ENCODE measurements at regions not wholly inside any gene's neighbourhood (a gene's known extent, or its start where the extent isn't known, plus 50 kb on each side); places are given as distances from the start of the nearest gene placed in this dataset.

DNA sequence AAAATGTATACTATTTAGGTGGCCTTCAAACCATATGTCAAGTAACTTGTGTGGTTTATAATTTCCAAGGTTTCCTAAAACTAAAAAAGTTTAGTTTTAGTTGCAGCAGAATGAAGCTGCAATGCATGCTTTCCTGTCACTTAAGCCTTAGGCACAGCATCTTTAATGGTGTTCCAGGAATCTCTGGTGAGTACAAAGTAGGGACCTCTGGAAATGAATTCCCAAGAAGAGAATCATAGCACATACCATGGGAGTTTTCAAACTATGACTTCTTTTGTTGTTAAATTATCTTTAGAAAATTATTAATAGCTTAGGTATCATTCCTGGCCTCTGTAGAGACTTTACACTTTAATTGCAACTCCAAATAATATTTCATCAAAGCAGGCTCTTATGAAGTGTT lies 1005.9 kb upstream of the PABPC4L start:
- ATAC-seq, result no peak
- Histone ChIP-seq H3K27me3 (no peaks in the 10 kb centered on the region), H3K4me1 (no peaks in the 10 kb centered on the region), H3K27ac (no peak overlapping the region), H3K36me3 (no peaks in the 10 kb centered on the region), H3K4me3 (no peak overlapping the region), H3K9me3 (no peaks in the 10 kb centered on the region)
- TF ChIP-seq, protein P1, sequence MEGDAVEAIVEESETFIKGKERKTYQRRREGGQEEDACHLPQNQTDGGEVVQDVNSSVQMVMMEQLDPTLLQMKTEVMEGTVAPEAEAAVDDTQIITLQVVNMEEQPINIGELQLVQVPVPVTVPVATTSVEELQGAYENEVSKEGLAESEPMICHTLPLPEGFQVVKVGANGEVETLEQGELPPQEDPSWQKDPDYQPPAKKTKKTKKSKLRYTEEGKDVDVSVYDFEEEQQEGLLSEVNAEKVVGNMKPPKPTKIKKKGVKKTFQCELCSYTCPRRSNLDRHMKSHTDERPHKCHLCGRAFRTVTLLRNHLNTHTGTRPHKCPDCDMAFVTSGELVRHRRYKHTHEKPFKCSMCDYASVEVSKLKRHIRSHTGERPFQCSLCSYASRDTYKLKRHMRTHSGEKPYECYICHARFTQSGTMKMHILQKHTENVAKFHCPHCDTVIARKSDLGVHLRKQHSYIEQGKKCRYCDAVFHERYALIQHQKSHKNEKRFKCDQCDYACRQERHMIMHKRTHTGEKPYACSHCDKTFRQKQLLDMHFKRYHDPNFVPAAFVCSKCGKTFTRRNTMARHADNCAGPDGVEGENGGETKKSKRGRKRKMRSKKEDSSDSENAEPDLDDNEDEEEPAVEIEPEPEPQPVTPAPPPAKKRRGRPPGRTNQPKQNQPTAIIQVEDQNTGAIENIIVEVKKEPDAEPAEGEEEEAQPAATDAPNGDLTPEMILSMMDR (IDR thresholded peaks at IDR 0.05), result no peak
- DNase-seq, result no peak
- intact Hi-C loops (cut with DNase I), result no loop called here

DNA sequence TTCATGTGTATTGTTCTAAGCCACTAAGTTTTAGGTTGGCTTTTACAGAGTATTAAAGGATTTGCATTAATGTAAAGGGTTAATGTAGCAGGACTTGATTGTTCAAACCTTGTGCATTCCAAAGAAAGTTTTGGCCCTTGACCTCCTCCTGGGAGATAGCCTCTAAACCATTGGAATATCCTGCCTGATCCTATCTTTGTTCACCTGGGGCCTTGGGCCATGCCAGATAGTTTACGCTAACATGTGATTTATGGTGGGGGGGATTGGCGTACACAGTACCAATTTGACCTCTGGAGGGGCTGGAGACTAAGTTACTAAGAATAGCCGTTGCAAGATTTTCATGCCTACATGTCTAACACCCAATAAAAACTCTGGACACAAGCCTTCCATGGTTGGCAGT lies 1002.7 kb upstream of the PABPC4L start:
- no peaks in the 10 kb centered on the region for H3K4me1 ChIP-seq
- H3K27ac ChIP-seq, result no peak overlapping the region
- H3K4me3 ChIP-seq, result no peak overlapping the region
- DNase-seq (no peak), ATAC-seq (no peak)
- no peaks in the 10 kb centered on the region for H3K27me3 ChIP-seq
- no peaks in the 10 kb centered on the region for H3K36me3 ChIP-seq
- intact Hi-C loops (cut with DNase I), result no loop called here
- TF ChIP-seq, protein P1 (IDR thresholded peaks at IDR 0.05), result no peak
- no peaks in the 10 kb centered on the region for H3K9me3 ChIP-seq

DNA sequence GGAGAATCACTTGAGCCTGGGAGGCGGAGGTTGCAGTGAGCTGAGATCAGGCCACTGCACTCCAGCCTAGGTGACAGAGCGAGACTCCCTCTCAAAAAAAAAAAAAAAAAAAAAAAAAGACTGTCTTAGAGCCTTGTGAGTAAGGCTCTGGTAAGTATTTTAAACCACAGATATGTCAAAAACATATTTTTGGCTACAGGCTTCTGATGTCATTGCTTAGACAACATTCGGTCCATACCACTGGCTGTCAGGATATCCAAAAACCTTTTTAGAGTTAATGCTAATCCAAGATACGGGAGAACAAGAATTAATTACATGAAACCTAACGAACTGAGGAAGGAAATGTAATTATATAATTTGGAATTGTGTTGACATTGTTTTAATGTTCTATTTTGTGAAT lies 999.5 kb upstream of the PABPC4L start:
- TF ChIP-seq, protein P1 (IDR thresholded peaks at IDR 0.05), result no peak
- DNase-seq (no peak), ATAC-seq (no peak)
- Histone ChIP-seq H3K4me1 (no peaks in the 10 kb centered on the region), H3K27me3 (no peaks in the 10 kb centered on the region), H3K27ac (no peak overlapping the region), H3K4me3 (no peak overlapping the region), H3K9me3 (no peaks in the 10 kb centered on the region), H3K36me3 (no peaks in the 10 kb centered on the region)
- intact Hi-C loops (cut with DNase I), result no loop called here

DNA sequence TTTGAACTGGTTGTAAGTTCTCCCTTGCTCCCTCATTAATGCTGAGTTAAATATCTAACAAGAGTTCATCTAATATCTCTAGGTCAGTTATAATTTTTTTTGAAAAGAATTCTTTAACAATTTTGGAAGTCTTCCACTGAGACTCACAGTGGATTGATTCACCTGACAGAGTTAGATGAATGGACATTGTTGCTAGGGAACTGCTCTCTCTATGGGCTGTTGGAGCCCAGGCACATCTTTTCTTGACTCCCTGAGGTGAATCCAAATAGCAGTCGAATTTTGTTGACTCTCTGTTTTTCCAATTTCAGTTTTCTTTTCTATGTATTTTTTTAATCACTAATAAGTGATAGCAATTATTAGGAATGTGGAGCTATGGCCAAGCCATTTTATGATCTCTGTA lies 996.1 kb upstream of the PABPC4L start:
- DNase-seq, result no peak
- intact Hi-C loops (cut with DNase I), result no loop called here
- Histone ChIP-seq H3K4me3 (no peak overlapping the region), H3K27ac (no peak overlapping the region), H3K4me1 (no peaks in the 10 kb centered on the region), H3K27me3 (no peaks in the 10 kb centered on the region), H3K9me3 (no peaks in the 10 kb centered on the region), H3K36me3 (no peaks in the 10 kb centered on the region)
- no peak for ATAC-seq
- TF ChIP-seq, protein P1 (IDR thresholded peaks at IDR 0.05), result no peak

DNA sequence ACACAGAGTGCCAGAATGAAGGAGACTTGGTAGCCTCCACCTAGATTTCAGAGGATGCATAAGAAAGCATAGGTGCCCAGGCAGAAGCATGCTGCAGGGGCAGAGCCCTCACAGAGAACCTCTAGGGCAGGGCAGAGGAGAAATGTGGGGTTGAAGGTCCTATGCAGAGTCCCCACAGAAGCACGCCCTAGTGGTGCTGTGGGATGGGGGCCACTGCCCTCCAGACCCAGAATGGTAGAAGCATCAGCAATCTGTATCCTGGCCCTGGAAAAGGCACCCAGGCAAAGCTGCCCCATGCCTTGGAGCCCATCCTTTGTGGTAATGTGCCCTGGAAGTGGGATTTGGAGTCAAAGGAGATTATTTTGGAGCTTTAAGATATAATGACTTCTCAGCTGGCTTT lies 992.9 kb upstream of the PABPC4L start:
- H3K27me3 ChIP-seq, result no peaks in the 10 kb centered on the region
- DNase-seq, result no peak
- intact Hi-C loops (cut with DNase I), result no loop called here
- H3K27ac ChIP-seq, result no peak overlapping the region
- no peak for ATAC-seq
- no peaks in the 10 kb centered on the region for H3K9me3 ChIP-seq
- no peak overlapping the region for H3K4me3 ChIP-seq
- no peaks in the 10 kb centered on the region for H3K4me1 ChIP-seq
- TF ChIP-seq, protein P1 (IDR thresholded peaks at IDR 0.05), result no peak
- H3K36me3 ChIP-seq, result no peaks in the 10 kb centered on the region
